Posterior vena cava (tissue), 2 donors: ENCODE measurements at regions not wholly inside any gene's neighbourhood (a gene's known extent, or its start where the extent isn't known, plus 50 kb on each side); places are given as distances from the start of the nearest gene placed in this dataset.

Experiments used
- DNase-seq: peaks from one replicate; pipeline ENCODE4 v3.0.0-alpha.2; 2020; ENCODE audit warnings: low spot score
- intact Hi-C, 2 donors: fragments of 100-400 bp; cut with DNase I; formaldehyde crosslinking; loops; one replicate each; pipeline versions ENCODE4 v1.14.1 to v1.14.2; 2022 to 2023
- donor health status: DM: yes; HTN: yes; CAD: no.
- donor health status: DM: yes; HTN: yes; CAD: no.

GRCh38 chr17:62913991-62914570, 52.0 kb upstream of the TANC2 start:
- DNase-seq: no peak
- intact Hi-C loops: no loop called here

GRCh38 chr17:62912363-62912762, 53.7 kb upstream of the TANC2 start:
- no peak for DNase-seq
- intact Hi-C loops: no loop called here

GRCh38 chr17:62911114-62911513, 54.9 kb upstream of the TANC2 start:
- intact Hi-C loops: no loop called here
- no peak for DNase-seq

- intact Hi-C loops: no loop called here
Measured at GRCh38 chr17:62910277-62910676, 55.8 kb upstream of the TANC2 start.

GRCh38 chr17:62907961-62908360, 58.1 kb upstream of the TANC2 start:
- intact Hi-C loops: no loop called here
- no peak for DNase-seq

More at GRCh38 chr17:62910277-62910676, 55.8 kb upstream of the TANC2 start:
- no peak for DNase-seq

GRCh38 chr17:62906881-62907280, 59.2 kb upstream of the TANC2 start:
- intact Hi-C loops: no loop called here
- no peak for DNase-seq

GRCh38 chr17:62905233-62905632, 60.8 kb upstream of the TANC2 start:
- intact Hi-C loops: no loop called here
- DNase-seq: no peak

- no peak for DNase-seq
- intact Hi-C loops: no loop called here
Measured at GRCh38 chr17:62902531-62903220, 63.4 kb upstream of the TANC2 start.

- no peak for DNase-seq
- intact Hi-C loops: no loop called here
Measured at GRCh38 chr17:62901544-62901943, 64.5 kb upstream of the TANC2 start.

GRCh38 chr17:62900096-62900495, 65.9 kb upstream of the TANC2 start:
- intact Hi-C loops: no loop called here
- DNase-seq: no peak

GRCh38 chr17:62899361-62899760, 66.7 kb upstream of the TANC2 start:
- DNase-seq: no peak
- intact Hi-C loops: no loop called here

- DNase-seq: peak; percentile 84
- intact Hi-C loops: no loop called here
Measured at GRCh38 chr17:62898239-62898864, 67.7 kb upstream of the TANC2 start.

- intact Hi-C loops: no loop called here
- DNase-seq: no peak
Measured at GRCh38 chr17:62897706-62898105, 68.3 kb upstream of the TANC2 start.

GRCh38 chr17:62895320-62896301, 70.4 kb upstream of the TANC2 start:
- intact Hi-C loops: no loop called here
- no peak for DNase-seq

- DNase-seq: no peak
- intact Hi-C loops: no loop called here
Measured at GRCh38 chr17:62892870-62893338, 73.1 kb upstream of the TANC2 start.

GRCh38 chr17:62892061-62892675, 73.9 kb upstream of the TANC2 start:
- no peak for DNase-seq
- intact Hi-C loops: no loop called here

GRCh38 chr17:62891659-62892058, 74.4 kb upstream of the TANC2 start:
- intact Hi-C loops: no loop called here
- DNase-seq: no peak

- no peak for DNase-seq
- intact Hi-C loops: no loop called here
Measured at GRCh38 chr17:62888765-62889164, 77.3 kb upstream of the TANC2 start.

GRCh38 chr17:62888148-62888547, 77.9 kb upstream of the TANC2 start:
- no peak for DNase-seq
- intact Hi-C loops: no loop called here
